ENCODE measurements at regions not wholly inside any gene's neighbourhood (a gene's known extent, or its start where the extent isn't known, plus 50 kb on each side); places are given as distances from the start of the nearest gene placed in this dataset.

GRCh38 chr5:17992291-17992690, 358.0 kb downstream of the TAF11L14 start:
- no peak for TF ChIP-seq CTCF (conservative IDR thresholded peaks at IDR 0.05 in 1 of 2, IDR thresholded peaks at IDR 0.05 in 1 of 2; ENCODE audit: low read depth in 1 of 2, low read length in 2 of 2)
- TF ChIP-seq EZH2 (IDR thresholded peaks at IDR 0.05; ENCODE audit: low read length, missing control alignments): no peak
